NCI-H2107 (cell line): ENCODE measurements at regions not wholly inside any gene's neighbourhood (a gene's known extent, or its start where the extent isn't known, plus 50 kb on each side); places are given as distances from the start of the nearest gene placed in this dataset.
A peak's percentile ranks its signal among the peaks of the same experiment; 100 is the strongest.
"Not testable (repeated sequence)": the region's sequence is repeated elsewhere in the genome, so short reads cannot be mapped to it uniquely, and the experiment has no call there.

Experiments
- DNase-seq: peaks from one replicate; lab custom pipeline; 2025; lab: John Stamatoyannopoulos, UW

GRCh38 chr10:30697806-30698205 lies 68.3 kb upstream of the LYZL2 start:
- no peak for DNase-seq

GRCh38 chr10:30697221-30697620 lies 67.7 kb upstream of the LYZL2 start:
- DNase-seq = not testable (repeated sequence)

- DNase-seq = not testable (repeated sequence)
Observed at GRCh38 chr10:30696416-30697185, 67.0 kb upstream of the LYZL2 start.

- DNase-seq = peak; percentile 3
Observed at GRCh38 chr10:30695481-30696236, 66.1 kb upstream of the LYZL2 start.

- no peak for DNase-seq
Observed at GRCh38 chr10:30694518-30695228, 65.1 kb upstream of the LYZL2 start.

GRCh38 chr10:30691639-30692015 lies 62.1 kb upstream of the LYZL2 start:
- no peak for DNase-seq

- DNase-seq = not testable (repeated sequence)
Observed at GRCh38 chr10:30690948-30691638, 61.5 kb upstream of the LYZL2 start.

- no peak for DNase-seq
Observed at GRCh38 chr10:30688456-30688855, 58.9 kb upstream of the LYZL2 start.

- DNase-seq = peak; percentile 21
Observed at GRCh38 chr10:30687698-30688213, 58.2 kb upstream of the LYZL2 start.

GRCh38 chr10:30686708-30687107 lies 57.2 kb upstream of the LYZL2 start:
- DNase-seq = no peak

GRCh38 chr10:30683496-30683895 lies 53.9 kb upstream of the LYZL2 start:
- no peak for DNase-seq

GRCh38 chr10:30682377-30683199 lies 53.0 kb upstream of the LYZL2 start:
- DNase-seq = not testable (repeated sequence)

- DNase-seq = no peak
Observed at GRCh38 chr10:30680908-30681307, 51.4 kb upstream of the LYZL2 start.
